ENCODE measurements at regions not wholly inside any gene's neighbourhood (a gene's known extent, or its start where the extent isn't known, plus 50 kb on each side); places are given as distances from the start of the nearest gene placed in this dataset.
"Not testable (repeated sequence)": the region's sequence is repeated elsewhere in the genome, so short reads cannot be mapped to it uniquely, and the experiment has no call there.

DNA sequence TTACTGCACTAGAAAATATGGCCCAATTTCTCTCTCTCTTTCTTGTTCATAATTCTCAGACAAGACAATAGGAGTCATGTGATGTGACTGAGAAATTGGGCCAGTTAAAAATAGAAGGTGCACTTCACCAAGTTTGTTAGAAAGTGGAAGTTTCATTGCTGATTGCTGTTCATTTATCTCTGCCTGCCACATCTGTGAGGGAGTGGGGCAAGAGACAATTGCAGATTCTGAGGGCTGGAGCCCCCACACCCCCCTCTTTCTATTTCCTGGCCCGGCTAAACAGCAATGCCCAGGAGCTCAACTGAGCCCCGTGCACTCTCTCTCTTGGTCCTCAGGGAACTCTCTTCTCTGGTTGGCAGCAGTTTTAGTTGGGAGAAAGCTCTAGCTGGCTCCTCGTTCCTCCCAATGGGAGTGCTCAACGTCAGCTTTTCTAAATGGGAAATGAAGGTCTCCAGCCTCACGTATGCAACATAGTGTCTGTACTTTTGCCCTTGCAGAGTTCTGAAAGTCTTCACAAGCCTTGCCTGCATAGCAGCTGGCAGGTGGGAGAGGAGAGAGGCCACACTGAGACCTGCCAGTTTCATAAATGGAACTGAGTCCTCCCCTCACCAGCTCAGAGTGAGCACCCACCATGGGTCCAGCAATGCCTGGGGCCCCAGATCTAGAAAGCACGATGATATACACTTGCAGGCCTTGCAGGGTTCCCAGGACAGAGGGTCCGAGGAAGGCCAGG, 115.7 kb downstream of the MYCN start:
- ATAC-seq: no peak

GRCh38 chr2:16053437-16054257, 113.3 kb downstream of the MYCN start:
- ATAC-seq: no peak
- no peak for TF ChIP-seq ZFP30 (CRISPR knock-in tag; IDR thresholded peaks at IDR 0.05)
- no peak for TF ChIP-seq ZNF8 (CRISPR knock-in tag; IDR thresholded peaks at IDR 0.05)
- TF ChIP-seq SNAI2 (CRISPR knock-in tag; IDR thresholded peaks at IDR 0.05): no peak

More for the DNA sequence above, 115.7 kb downstream of the MYCN start:
- TF ChIP-seq TOX (CRISPR knock-in tag; IDR thresholded peaks at IDR 0.05; ENCODE audit: borderline replicate concordance): no peak

- not testable (repeated sequence) for ATAC-seq
These were observed 112.3 kb downstream of the MYCN start for GRCh38 chr2:16052571-16053052.

- no peak for ATAC-seq
- no peak for TF ChIP-seq OSR1 (CRISPR knock-in tag; IDR thresholded peaks at IDR 0.05)
- TF ChIP-seq ZNF565 (CRISPR knock-in tag; conservative IDR thresholded peaks at IDR 0.05; ENCODE audit: low read depth): no peak
- TF ChIP-seq CSDC2 (CRISPR knock-in tag; IDR thresholded peaks at IDR 0.05): no peak
- TF ChIP-seq TCF4 (CRISPR knock-in tag; IDR thresholded peaks at IDR 0.05; ENCODE audit: borderline replicate concordance): no peak
- no peak for TF ChIP-seq BACH2 (CRISPR knock-in tag; IDR thresholded peaks at IDR 0.05; ENCODE audit: borderline replicate concordance)
- TF ChIP-seq SNAI2 (CRISPR knock-in tag; IDR thresholded peaks at IDR 0.05): no peak
- no peak for TF ChIP-seq ZC3H10 (CRISPR knock-in tag; IDR thresholded peaks at IDR 0.05)
- no peak for TF ChIP-seq ZNF8 (CRISPR knock-in tag; IDR thresholded peaks at IDR 0.05)
- no peak for TF ChIP-seq PPARA (CRISPR knock-in tag; IDR thresholded peaks at IDR 0.05; ENCODE audit: borderline replicate concordance)
- TF ChIP-seq, protein P1, sequence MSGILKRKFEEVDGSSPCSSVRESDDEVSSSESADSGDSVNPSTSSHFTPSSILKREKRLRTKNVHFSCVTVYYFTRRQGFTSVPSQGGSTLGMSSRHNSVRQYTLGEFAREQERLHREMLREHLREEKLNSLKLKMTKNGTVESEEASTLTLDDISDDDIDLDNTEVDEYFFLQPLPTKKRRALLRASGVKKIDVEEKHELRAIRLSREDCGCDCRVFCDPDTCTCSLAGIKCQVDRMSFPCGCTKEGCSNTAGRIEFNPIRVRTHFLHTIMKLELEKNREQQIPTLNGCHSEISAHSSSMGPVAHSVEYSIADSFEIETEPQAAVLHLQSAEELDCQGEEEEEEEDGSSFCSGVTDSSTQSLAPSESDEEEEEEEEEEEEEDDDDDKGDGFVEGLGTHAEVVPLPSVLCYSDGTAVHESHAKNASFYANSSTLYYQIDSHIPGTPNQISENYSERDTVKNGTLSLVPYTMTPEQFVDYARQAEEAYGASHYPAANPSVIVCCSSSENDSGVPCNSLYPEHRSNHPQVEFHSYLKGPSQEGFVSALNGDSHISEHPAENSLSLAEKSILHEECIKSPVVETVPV (CRISPR knock-in tag; IDR thresholded peaks at IDR 0.05): no peak
- TF ChIP-seq ZFP30 (CRISPR knock-in tag; IDR thresholded peaks at IDR 0.05): no peak
- TF ChIP-seq, protein P2, sequence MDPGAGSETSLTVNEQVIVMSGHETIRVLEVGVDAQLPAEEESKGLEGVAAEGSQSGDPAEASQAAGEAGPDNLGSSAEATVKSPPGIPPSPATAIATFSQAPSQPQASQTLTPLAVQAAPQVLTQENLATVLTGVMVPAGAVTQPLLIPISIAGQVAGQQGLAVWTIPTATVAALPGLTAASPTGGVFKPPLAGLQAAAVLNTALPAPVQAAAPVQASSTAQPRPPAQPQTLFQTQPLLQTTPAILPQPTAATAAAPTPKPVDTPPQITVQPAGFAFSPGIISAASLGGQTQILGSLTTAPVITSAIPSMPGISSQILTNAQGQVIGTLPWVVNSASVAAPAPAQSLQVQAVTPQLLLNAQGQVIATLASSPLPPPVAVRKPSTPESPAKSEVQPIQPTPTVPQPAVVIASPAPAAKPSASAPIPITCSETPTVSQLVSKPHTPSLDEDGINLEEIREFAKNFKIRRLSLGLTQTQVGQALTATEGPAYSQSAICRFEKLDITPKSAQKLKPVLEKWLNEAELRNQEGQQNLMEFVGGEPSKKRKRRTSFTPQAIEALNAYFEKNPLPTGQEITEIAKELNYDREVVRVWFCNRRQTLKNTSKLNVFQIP (CRISPR knock-in tag; IDR thresholded peaks at IDR 0.05; ENCODE audit: borderline replicate concordance, low read depth): no peak
These were observed 111.7 kb downstream of the MYCN start for GRCh38 chr2:16051841-16052564.

GRCh38 chr2:16050908-16051489, 110.6 kb downstream of the MYCN start:
- no peak for TF ChIP-seq ZNF8 (CRISPR knock-in tag; IDR thresholded peaks at IDR 0.05)
- ATAC-seq: no peak

- no peak for ATAC-seq
- TF ChIP-seq, protein P3, sequence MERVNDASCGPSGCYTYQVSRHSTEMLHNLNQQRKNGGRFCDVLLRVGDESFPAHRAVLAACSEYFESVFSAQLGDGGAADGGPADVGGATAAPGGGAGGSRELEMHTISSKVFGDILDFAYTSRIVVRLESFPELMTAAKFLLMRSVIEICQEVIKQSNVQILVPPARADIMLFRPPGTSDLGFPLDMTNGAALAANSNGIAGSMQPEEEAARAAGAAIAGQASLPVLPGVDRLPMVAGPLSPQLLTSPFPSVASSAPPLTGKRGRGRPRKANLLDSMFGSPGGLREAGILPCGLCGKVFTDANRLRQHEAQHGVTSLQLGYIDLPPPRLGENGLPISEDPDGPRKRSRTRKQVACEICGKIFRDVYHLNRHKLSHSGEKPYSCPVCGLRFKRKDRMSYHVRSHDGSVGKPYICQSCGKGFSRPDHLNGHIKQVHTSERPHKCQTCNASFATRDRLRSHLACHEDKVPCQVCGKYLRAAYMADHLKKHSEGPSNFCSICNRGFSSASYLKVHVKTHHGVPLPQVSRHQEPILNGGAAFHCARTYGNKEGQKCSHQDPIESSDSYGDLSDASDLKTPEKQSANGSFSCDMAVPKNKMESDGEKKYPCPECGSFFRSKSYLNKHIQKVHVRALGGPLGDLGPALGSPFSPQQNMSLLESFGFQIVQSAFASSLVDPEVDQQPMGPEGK (CRISPR knock-in tag; IDR thresholded peaks at IDR 0.05; ENCODE audit: borderline replicate concordance): no peak
- TF ChIP-seq, protein P4, sequence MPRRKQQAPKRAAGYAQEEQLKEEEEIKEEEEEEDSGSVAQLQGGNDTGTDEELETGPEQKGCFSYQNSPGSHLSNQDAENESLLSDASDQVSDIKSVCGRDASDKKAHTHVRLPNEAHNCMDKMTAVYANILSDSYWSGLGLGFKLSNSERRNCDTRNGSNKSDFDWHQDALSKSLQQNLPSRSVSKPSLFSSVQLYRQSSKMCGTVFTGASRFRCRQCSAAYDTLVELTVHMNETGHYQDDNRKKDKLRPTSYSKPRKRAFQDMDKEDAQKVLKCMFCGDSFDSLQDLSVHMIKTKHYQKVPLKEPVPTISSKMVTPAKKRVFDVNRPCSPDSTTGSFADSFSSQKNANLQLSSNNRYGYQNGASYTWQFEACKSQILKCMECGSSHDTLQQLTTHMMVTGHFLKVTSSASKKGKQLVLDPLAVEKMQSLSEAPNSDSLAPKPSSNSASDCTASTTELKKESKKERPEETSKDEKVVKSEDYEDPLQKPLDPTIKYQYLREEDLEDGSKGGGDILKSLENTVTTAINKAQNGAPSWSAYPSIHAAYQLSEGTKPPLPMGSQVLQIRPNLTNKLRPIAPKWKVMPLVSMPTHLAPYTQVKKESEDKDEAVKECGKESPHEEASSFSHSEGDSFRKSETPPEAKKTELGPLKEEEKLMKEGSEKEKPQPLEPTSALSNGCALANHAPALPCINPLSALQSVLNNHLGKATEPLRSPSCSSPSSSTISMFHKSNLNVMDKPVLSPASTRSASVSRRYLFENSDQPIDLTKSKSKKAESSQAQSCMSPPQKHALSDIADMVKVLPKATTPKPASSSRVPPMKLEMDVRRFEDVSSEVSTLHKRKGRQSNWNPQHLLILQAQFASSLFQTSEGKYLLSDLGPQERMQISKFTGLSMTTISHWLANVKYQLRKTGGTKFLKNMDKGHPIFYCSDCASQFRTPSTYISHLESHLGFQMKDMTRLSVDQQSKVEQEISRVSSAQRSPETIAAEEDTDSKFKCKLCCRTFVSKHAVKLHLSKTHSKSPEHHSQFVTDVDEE (CRISPR knock-in tag; IDR thresholded peaks at IDR 0.05): no peak
- no peak for TF ChIP-seq TCF4 (CRISPR knock-in tag; IDR thresholded peaks at IDR 0.05; ENCODE audit: borderline replicate concordance)
- no peak for TF ChIP-seq ESRRG (CRISPR knock-in tag; IDR thresholded peaks at IDR 0.05)
These were observed 110.0 kb downstream of the MYCN start for GRCh38 chr2:16050261-16050907.
